Naive thymus-derived CD8-positive, alpha-beta T cell (primary cell): ENCODE measurements at regions not wholly inside any gene's neighbourhood (a gene's known extent, or its start where the extent isn't known, plus 50 kb on each side); places are given as distances from the start of the nearest gene placed in this dataset.

Experiments
- ATAC-seq, 2 donors: fragments of 150-1000 bp; cut with Tn5 transposase in 1 of 2; sonication (Bioruptor Pico), chemical (Tn5 transposase) in 1 of 2; 1 replicate in 1 of 2; 2 replicates in 1 of 2; pipeline ENCODE4 v1.10.0; 2021; ENCODE audit warnings: mild to moderate bottlenecking in 2 of 2, moderate library complexity in 2 of 2
- POLR2A ChIA-PET: fragments of 350-600 bp; sonication (Branson Sonifier 250); formaldehyde crosslinking; loops from one replicate; lab custom pipeline; 2021; ENCODE audit warnings: antibody characterized with exemption; lab: Charles Lee
- DNase-seq, 10 donors: peaks; one replicate each; pipeline versions ENCODE4 v3.0.0 to v3.0.0-alpha.2; 2020 to 2022
- H3K27ac Mint-ChIP-seq, 10 donors: one replicate each; pipeline ENCODE4 v1.8.0; 2020 to 2022; ENCODE audit warnings: mild to moderate bottlenecking in 10 of 10, mixed read lengths in 10 of 10, moderate library complexity in 4 of 10, inconsistent platforms in 1 of 10
- H3K27me3 Mint-ChIP-seq, 5 donors: one replicate each; pipeline ENCODE4 v1.8.0; 2021 to 2022; ENCODE audit warnings: mixed read lengths in 5 of 5
- H3K36me3 Mint-ChIP-seq, 3 donors: one replicate each; pipeline ENCODE4 v1.8.0; 2020 to 2022; ENCODE audit warnings: mixed read lengths in 3 of 3, mild to moderate bottlenecking in 2 of 3, inconsistent platforms in 1 of 3
- H3K4me1 Mint-ChIP-seq, 4 donors: one replicate each; pipeline ENCODE4 v1.8.0; 2021 to 2022; ENCODE audit warnings: mixed read lengths in 4 of 4
- H3K4me3 Mint-ChIP-seq, 10 donors: one replicate each; pipeline ENCODE4 v1.8.0; 2020 to 2022; ENCODE audit warnings: mild to moderate bottlenecking in 10 of 10, mixed read lengths in 10 of 10, moderate library complexity in 6 of 10, inconsistent platforms in 1 of 10
- H3K9me3 Mint-ChIP-seq, 9 donors: one replicate each; pipeline ENCODE4 v1.8.0; 2020 to 2022; ENCODE audit warnings: mixed read lengths in 9 of 9, mild to moderate bottlenecking in 3 of 9, inconsistent platforms in 1 of 9, moderate library complexity in 1 of 9

DNA sequence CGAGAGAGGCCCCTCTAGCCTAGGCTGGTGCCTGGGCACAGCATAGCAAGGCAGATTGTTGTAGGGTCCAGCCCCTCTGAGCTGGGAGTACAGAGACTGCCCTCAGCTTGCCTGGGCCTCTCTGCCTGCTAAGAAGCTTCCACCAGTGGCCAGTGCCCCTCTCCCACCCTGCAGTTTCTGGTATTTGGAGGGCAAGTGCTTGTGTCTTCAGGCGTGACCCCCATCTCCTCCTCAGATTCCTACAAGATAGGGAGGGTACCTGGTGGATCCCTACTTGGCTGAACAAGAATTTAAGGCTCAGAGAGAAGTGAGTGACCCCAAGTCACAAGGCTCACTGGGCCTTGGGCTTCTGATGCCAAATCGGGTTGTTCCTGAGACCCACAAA, 152.7 kb downstream of the URI1 start:
- Mint-ChIP-seq H3K27ac (no peak overlapping the region), H3K4me1 (no peaks in the 10 kb centered on the region), H3K27me3 (peaks cover 0 to 8% (median 0%) of the 10 kb centered on the region in 5 donors), H3K36me3 (no peaks in the 10 kb centered on the region), H3K4me3 (no peak overlapping the region), H3K9me3 (no peaks in the 10 kb centered on the region)
- POLR2A ChIA-PET = no interaction called here
- DNase-seq (peak in 1 of 10 donors; percentile 45), ATAC-seq (no peak)

- DNase-seq (peak in 1 of 10 donors; percentile 58), ATAC-seq (no peak)
- H3K9me3 Mint-ChIP-seq = no peaks in the 10 kb centered on the region
- H3K4me3 Mint-ChIP-seq = no peak overlapping the region
- no peaks in the 10 kb centered on the region for H3K4me1 Mint-ChIP-seq
- H3K27ac Mint-ChIP-seq = no peak overlapping the region
- H3K36me3 Mint-ChIP-seq = no peaks in the 10 kb centered on the region
- H3K27me3 Mint-ChIP-seq = peaks cover 0 to 8% (median 0%) of the 10 kb centered on the region in 5 donors
- POLR2A ChIA-PET = no interaction called here
These were observed 153.1 kb downstream of the URI1 start for GRCh38 chr19:30095171-30095570.

DNA sequence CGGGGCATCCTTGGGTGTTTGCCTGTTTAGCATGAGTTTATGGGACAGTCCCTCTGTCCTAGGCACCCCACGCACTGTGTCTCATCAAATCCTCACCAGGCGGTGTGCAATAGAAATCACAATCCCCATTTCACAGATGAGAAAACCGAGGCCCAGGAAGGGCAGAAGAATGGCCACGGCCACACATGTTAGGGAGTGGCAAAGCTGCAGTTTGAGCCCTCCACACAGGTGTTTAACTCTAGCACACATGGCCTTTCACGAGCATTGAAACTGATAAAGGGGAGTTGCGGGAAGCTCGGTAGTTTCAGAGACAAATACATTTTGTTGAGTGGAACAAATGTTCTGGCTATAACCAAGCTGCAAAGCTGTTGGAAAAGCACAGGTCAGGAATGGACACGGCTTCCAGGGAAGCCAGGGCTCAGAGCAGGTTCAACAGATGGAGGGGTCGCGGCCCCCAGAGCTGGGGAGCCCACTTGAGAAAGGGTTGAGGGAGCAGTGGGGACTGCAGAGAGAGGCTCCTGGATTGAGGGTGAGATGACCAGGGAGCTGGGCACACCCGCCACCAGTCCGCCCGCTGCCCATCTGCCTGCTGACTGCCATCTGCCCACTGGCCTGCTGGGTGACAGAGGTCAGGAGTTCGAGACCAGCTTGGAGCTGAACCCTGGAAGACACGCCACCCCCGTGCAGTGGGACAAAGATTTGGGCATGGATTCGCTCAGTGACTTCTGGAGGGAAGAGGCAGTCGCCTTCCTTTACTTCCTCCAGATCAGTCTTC, 154.7 kb downstream of the URI1 start:
- Mint-ChIP-seq H3K4me1 (no peaks in the 10 kb centered on the region), H3K9me3 (peaks cover 0 to 6% (median 0%) of the 10 kb centered on the region in 9 donors), H3K27ac (no peak overlapping the region), H3K27me3 (peaks cover 0 to 8% (median 0%) of the 10 kb centered on the region in 5 donors), H3K36me3 (no peaks in the 10 kb centered on the region), H3K4me3 (no peak overlapping the region)
- no peak for ATAC-seq
- peak in 1 of 10 donors; percentile 47 for DNase-seq
- POLR2A ChIA-PET = no interaction called here

GRCh38 chr19:30097746-30098280, 155.8 kb downstream of the URI1 start:
- ATAC-seq (no peak), DNase-seq (peak in 1 of 10 donors; percentile 46)
- Mint-ChIP-seq H3K4me3 (no peak overlapping the region), H3K27ac (peak overlapping the region in 1 of 10 donors; percentile 53), H3K36me3 (no peaks in the 10 kb centered on the region), H3K27me3 (peaks cover 0 to 8% (median 0%) of the 10 kb centered on the region in 5 donors), H3K9me3 (peaks cover 0 to 9% (median 0%) of the 10 kb centered on the region in 9 donors), H3K4me1 (no peaks in the 10 kb centered on the region)
- POLR2A ChIA-PET = no interaction called here

GRCh38 chr19:30102239-30102638, 160.2 kb downstream of the URI1 start:
- H3K4me1 Mint-ChIP-seq = no peaks in the 10 kb centered on the region

DNA sequence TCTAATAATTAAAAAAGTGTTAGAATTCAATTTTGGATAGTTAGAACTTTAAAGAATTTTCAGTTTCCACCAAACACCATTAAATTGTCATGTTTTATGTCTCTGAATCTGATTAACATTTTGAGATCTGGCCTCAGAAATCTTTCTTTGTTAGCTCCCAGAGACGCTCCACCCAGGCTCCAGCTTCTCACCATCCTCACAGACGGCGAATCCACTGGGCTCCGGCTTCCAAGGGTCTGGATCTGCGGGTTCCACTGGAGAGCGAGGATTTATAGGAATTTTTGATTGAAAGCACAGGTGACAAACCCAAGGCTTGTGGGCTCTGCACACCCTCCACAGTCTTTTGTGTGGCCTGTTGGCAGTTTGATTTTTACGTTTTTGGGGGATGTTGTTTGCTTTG, 160.6 kb downstream of the URI1 start:
- ATAC-seq (no peak), DNase-seq (no peak)
- peaks cover 0 to 14% (median 0%) of the 10 kb centered on the region in 5 donors for H3K27me3 Mint-ChIP-seq
- H3K9me3 Mint-ChIP-seq = peaks cover 0 to 9% (median 0%) of the 10 kb centered on the region in 9 donors
- POLR2A ChIA-PET = no interaction called here
- H3K4me3 Mint-ChIP-seq = no peak overlapping the region
- H3K36me3 Mint-ChIP-seq = no peaks in the 10 kb centered on the region
- no peak overlapping the region for H3K27ac Mint-ChIP-seq
- H3K4me1 Mint-ChIP-seq = no peaks in the 10 kb centered on the region

More at GRCh38 chr19:30102239-30102638, 160.2 kb downstream of the URI1 start:
- Mint-ChIP-seq H3K9me3 (peaks cover 0 to 9% (median 0%) of the 10 kb centered on the region in 9 donors), H3K36me3 (no peaks in the 10 kb centered on the region), H3K27me3 (peaks cover 0 to 14% (median 0%) of the 10 kb centered on the region in 5 donors), H3K4me3 (no peak overlapping the region), H3K27ac (no peak overlapping the region)
- DNase-seq = no peak
- ATAC-seq = no peak
- POLR2A ChIA-PET = no interaction called here

DNA sequence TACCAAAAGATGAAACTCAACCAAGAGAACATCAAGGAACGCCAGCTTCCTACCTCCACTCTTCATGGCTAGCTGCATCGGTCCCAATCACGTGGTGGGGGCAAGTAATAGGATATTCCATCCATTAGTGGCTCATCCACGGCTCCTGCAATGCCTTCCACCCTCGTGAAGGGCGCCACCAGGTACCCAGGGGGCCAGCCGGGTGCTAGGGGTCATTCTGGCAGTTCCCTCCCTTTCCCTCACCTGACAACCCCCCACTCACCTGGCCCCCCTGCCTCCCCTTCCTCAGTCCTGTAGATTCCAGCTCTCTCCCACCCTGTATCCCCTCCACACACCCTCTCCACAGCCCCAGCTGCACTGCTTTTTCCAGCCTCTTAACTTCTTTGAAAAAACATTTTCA, 161.9 kb downstream of the URI1 start:
- H3K4me3 Mint-ChIP-seq = no peak overlapping the region
- peaks cover 0 to 9% (median 0%) of the 10 kb centered on the region in 9 donors for H3K9me3 Mint-ChIP-seq
- peaks cover 0 to 14% (median 0%) of the 10 kb centered on the region in 5 donors for H3K27me3 Mint-ChIP-seq
- POLR2A ChIA-PET = no interaction called here
- no peaks in the 10 kb centered on the region for H3K4me1 Mint-ChIP-seq
- no peak overlapping the region for H3K27ac Mint-ChIP-seq
- DNase-seq (no peak), ATAC-seq (no peak)
- no peaks in the 10 kb centered on the region for H3K36me3 Mint-ChIP-seq

DNA sequence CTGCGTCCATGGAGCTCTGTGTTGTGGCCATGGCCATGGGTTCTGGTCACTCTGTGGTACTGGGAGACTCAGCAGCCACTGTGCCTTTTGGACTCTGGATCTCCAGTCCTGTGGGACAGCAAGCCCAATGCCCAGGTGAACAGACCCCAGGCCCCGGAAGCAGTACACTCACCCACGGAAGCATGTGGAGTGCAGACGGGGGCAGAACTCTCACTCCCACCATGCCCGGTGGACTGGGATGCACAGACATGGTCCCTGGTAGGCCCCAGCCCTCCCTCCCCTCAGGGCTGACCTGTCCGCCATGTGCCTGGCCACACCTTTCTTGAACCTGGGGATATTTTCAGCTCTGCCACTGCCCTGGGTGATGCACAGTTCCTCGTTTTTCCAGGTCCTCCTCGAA, 163.3 kb downstream of the URI1 start:
- Mint-ChIP-seq H3K27me3 (peaks cover 0 to 14% (median 4%) of the 10 kb centered on the region in 5 donors), H3K9me3 (peaks cover 0 to 9% (median 0%) of the 10 kb centered on the region in 9 donors), H3K27ac (no peak overlapping the region), H3K4me3 (no peak overlapping the region), H3K4me1 (no peaks in the 10 kb centered on the region), H3K36me3 (no peaks in the 10 kb centered on the region)
- no peak for ATAC-seq
- DNase-seq = no peak
- POLR2A ChIA-PET = no interaction called here

GRCh38 chr19:30105727-30106126, 163.7 kb downstream of the URI1 start:
- ATAC-seq = no peak
- Mint-ChIP-seq H3K4me3 (no peak overlapping the region), H3K36me3 (no peaks in the 10 kb centered on the region), H3K4me1 (no peaks in the 10 kb centered on the region), H3K27ac (no peak overlapping the region), H3K27me3 (peaks cover 0 to 14% (median 5%) of the 10 kb centered on the region in 5 donors), H3K9me3 (peaks cover 0 to 9% (median 0%) of the 10 kb centered on the region in 9 donors)
- DNase-seq = no peak
- POLR2A ChIA-PET = no interaction called here

- POLR2A ChIA-PET = no interaction called here
- H3K4me1 Mint-ChIP-seq = no peaks in the 10 kb centered on the region
- no peaks in the 10 kb centered on the region for H3K36me3 Mint-ChIP-seq
- ATAC-seq = no peak
- H3K9me3 Mint-ChIP-seq = peaks cover 0 to 5% (median 0%) of the 10 kb centered on the region in 9 donors
- no peak overlapping the region for H3K4me3 Mint-ChIP-seq
- H3K27me3 Mint-ChIP-seq = peaks cover 0 to 14% (median 5%) of the 10 kb centered on the region in 5 donors
- no peak overlapping the region for H3K27ac Mint-ChIP-seq
- no peak for DNase-seq
These were observed 164.5 kb downstream of the URI1 start for GRCh38 chr19:30106417-30107095.

DNA sequence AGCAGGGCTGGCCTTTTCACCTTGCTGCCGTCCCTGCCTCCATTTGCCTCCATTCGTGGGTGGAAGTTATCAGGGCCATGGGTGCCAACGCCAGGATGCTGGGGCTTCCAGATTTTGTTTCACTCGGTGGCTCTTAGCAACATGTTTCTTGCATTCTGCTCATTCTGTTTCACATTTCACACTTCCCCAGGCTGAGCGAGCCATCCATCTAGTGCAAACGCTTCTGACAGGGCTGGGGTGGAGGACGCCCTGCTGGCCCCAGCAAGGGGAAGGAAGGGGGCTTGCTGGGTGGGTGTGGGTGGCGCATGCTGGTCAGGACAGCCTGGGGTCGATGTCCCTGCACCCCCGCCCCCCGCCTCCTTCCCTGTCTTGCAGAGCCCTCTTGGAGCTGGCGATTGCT, 165.2 kb downstream of the URI1 start:
- DNase-seq (no peak), ATAC-seq (no peak)
- Mint-ChIP-seq H3K4me3 (no peak overlapping the region), H3K4me1 (no peaks in the 10 kb centered on the region), H3K27me3 (peaks cover 0 to 14% (median 5%) of the 10 kb centered on the region in 5 donors), H3K9me3 (no peaks in the 10 kb centered on the region), H3K27ac (no peak overlapping the region), H3K36me3 (no peaks in the 10 kb centered on the region)
- POLR2A ChIA-PET = no interaction called here

DNA sequence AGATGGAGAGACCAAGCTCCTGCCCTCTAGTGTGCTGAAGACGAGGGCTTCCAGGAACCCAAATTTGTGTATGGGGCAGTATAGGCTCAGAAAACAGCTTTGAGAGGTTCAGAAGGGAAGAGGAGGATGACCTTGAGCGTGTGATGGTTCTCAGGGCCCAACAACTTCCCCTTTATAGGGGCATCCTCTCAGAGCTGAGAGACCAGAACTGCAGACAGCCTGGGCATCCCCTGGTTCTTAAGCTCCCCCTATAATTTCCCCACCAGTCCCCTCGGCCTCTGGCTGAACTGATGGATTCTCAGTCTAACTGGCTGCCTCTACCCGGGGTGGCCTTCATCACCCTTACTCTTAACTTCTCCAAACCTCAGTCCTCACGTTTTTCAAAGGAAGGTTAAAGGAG, 167.5 kb downstream of the URI1 start:
- POLR2A ChIA-PET = no interaction called here
- no peak overlapping the region for H3K27ac Mint-ChIP-seq
- H3K36me3 Mint-ChIP-seq = no peaks in the 10 kb centered on the region
- DNase-seq (no peak), ATAC-seq (no peak)
- H3K4me3 Mint-ChIP-seq = no peak overlapping the region
- H3K4me1 Mint-ChIP-seq = no peaks in the 10 kb centered on the region
- H3K9me3 Mint-ChIP-seq = no peaks in the 10 kb centered on the region
- peaks cover 0 to 10% (median 5%) of the 10 kb centered on the region in 5 donors for H3K27me3 Mint-ChIP-seq
